Astrocyte of the hippocampus (primary cell): ENCODE measurements at regions not wholly inside any gene's neighbourhood (a gene's known extent, or its start where the extent isn't known, plus 50 kb on each side); places are given as distances from the start of the nearest gene placed in this dataset.

Source experiments
- DNase-seq: peaks from one replicate; pipeline ENCODE4 v3.0.0; 2011; ENCODE audit warnings: low read depth, low spot score

- DNase-seq, result no peak
Observed at GRCh38 chr15:98272625-98273024, 312.1 kb downstream of the ARRDC4 start.

DNA sequence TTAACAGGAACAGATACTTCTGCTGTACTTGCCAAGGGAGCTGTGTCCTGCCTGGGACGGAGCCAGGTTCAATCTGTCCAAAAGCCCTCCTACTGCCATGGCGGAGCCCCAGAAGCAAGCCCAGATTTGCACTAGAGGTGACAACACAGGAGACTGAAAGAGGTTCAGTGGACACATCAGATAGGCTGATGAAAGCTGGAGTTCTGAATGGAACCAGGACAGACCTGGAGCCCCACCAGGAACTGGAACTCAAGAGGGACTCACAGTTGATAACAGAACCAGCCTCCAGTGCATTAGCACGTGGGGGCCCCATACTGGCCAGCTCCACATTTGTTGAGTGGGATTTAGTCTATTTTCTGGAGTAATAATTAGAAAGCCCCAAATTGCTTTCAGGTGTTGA is 315.5 kb downstream of the ARRDC4 start:
- DNase-seq, result no peak

DNA sequence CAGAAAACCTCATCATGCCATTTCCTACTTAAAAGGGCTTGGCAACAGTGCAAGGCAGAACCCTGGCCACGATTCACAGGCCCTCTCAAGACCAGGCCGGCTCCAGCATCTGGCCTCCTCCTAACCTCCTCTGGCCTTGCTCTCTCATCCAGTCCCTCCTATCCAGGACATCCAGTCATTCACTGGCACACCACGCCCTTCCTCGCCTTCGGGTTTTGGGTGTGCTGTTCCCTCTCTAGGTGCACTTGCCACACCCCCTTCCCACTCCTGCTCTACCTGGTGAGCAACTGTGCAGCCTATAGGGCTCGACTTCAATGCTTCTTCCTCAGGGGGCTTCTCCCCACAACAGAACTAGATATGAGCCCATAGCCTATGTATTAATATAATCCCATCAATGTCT is 317.1 kb downstream of the ARRDC4 start:
- DNase-seq, result no peak

- no peak for DNase-seq
Observed at GRCh38 chr15:98280284-98280975, 319.9 kb downstream of the ARRDC4 start.

GRCh38 chr15:98281130-98281529 is 320.6 kb downstream of the ARRDC4 start:
- DNase-seq, result no peak

- DNase-seq, result no peak
Observed at GRCh38 chr15:98282656-98283332, 322.3 kb downstream of the ARRDC4 start.

GRCh38 chr15:98286200-98286599 is 325.7 kb downstream of the ARRDC4 start:
- DNase-seq, result no peak

DNA sequence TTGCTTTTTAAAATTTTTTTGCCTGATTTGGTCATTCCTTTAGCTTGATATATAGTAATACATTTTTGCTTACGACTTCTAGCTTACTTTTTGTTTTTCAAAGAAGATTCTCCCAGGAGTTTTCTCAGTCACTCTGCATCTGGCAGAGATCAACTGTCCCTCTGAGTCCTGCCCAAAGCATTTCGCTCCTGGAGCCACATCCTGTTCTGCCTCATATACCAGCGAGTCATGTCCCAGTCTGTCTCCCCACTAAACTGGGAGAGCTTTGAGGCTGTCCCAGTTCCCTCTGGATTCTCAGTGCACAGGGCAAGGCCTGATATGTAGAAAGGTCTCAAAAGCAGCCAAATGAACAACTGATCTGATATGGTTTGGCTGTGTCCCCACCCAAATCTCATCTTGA is 326.3 kb downstream of the ARRDC4 start:
- DNase-seq, result no peak

DNA sequence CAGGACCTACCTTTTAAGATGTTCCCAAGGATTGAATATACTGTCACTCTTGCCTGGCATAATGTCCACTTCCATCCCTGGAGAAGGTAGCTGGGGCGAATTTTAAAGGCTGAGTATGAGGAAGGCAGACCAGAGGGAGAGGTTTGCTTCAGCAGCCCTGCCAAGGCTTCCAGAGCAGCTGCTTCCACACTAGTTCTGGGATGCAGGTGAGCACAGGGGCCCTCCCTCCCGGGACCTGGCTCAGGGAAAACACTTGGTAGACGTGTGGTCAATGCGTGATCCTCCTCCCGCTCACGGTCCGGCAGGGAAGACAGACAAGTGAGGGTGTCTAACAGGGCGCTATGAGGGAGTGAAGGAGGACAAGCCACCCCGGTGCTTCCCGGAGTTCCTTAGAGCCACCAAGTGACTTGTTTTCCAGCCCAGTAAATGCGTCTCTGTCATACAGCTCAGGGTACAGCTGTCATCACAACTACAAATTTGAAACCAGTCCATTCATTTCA is 327.6 kb downstream of the ARRDC4 start:
- no peak for DNase-seq

GRCh38 chr15:98289747-98290146 is 329.2 kb downstream of the ARRDC4 start:
- DNase-seq, result no peak

DNA sequence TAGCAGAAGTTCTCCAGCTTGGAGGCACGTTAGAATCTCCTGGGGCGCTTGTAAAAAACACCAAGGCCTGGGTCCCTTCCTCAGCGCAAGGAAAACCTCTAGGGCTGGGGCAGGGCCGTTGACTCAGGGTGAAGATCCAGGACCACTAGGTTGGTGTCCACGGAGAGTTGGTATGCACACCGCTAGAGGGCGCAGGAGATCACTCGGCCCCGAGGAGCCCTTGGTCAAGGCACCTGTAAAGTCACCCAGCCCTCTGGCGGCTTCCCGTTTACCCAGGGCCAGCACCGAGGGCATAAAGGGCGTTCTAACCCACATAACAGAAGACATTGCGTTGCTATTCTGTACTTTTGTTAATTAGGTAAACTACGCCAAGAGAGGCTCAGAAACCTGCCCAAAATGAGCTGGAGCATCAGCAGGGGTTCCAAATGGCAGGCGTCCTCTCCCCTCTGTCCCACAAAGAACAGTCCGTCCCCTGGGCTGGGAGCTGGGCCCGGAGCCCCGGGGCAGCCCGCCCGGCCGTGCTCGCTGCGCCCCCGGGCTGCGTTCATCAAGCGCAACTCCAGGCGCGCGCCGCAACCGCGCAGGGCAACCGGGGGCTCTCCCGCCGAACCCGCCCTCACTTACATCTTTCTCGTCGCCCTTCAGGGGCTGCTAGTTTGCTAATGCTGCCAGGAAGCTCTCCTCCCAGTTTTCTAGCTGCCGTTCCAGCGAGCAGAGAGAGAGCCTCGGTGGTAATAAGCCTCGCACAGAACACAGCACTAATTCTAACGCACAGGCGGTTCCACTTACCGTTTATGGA is 332.1 kb downstream of the ARRDC4 start:
- DNase-seq, result peak; percentile 39

DNA sequence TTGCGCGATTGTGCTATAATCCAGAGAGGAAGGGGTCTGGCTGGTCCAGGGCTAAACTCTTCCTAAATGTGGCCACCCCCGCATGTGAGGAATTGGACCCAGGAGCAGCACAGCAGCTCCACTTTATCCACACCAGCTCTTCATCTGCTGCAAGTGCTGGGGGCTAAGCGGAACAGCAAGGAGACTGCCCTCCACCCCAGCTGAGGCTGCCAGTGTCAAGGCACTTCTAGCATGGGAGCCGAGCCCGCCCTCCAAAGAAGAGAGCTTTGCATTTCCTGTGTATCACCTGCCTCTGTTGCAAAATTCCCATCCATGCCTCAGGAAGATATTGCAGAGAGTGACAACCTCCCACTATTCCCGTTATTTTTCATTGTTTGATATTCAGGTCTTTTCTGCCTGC is 333.6 kb downstream of the ARRDC4 start:
- DNase-seq, result no peak

- peak; percentile 29 for DNase-seq
Observed at GRCh38 chr15:98295101-98295759, 334.7 kb downstream of the ARRDC4 start.

GRCh38 chr15:98296653-98297052 is 336.1 kb downstream of the ARRDC4 start:
- no peak for DNase-seq

DNA sequence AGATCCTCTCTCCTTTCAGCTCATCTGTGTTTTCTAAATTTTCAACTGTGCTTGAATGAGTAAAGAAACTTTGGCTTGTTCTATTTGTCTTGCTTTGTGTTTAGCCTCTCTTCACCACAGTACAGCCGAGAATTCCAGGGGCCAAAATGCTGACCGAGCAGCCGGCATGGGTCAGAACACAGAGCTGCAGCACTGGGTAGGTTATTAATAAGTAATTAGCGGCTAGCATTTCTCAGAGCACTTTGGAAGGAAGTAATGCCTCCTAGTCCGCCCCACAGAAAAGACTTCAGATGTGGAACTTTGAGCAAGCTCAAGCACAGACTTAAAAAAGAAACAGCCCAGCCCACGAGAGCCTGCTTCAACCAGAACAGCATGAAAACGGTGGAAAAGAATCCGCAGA is 343.9 kb downstream of the ARRDC4 start:
- DNase-seq, result no peak

GRCh38 chr15:98308117-98308516 is 340.2 kb upstream of the IGF1R start:
- no peak for DNase-seq

DNA sequence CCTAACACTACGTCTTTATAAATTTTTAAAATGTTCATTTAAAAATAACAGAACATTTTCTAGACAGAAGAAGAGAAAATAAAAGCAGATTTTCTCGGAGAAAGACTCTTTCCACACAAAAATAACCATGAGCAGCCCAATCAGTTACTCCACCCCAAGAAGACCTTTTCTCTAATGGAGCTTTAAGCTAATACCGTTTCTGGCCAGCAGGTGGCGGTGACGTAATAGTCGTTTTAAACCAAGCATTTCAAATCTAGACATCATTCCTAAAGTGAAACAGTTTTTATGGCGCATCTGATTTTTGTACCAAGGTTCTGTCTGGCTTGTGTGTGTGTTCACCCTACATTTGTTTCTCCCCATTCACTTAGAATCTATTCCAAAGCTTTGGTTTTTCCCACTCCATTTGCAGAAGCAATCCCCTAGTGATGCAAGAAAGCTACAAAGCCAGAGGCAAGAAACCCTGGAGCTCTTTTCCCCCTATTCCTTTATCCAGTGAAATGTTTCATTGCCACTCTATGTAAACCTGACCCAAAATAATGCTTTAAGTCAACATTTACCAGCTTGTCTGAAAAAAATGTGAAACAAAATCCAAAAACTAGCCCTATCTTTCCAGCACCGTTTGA is 336.7 kb upstream of the IGF1R start:
- peak; percentile 84 for DNase-seq

DNA sequence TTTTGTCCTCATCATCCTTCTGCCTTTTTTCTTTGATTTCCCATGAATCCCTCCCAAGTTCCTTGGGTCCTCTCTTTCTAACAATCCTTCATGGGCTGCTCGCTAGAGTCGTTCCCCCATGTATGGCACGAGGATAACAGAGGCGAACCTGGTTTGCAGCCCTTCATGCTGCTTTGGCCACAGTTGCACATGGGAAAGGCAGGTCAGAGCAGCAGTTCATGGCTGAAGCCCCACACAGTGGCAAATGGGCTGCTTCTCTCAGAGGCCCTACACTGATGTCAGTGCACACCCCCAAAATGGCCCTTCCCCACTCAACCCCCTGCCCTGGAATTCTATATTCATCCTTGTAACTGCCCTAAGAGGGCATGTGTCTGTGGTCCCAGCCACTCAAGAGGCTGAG is 335.4 kb upstream of the IGF1R start:
- DNase-seq, result no peak

DNA sequence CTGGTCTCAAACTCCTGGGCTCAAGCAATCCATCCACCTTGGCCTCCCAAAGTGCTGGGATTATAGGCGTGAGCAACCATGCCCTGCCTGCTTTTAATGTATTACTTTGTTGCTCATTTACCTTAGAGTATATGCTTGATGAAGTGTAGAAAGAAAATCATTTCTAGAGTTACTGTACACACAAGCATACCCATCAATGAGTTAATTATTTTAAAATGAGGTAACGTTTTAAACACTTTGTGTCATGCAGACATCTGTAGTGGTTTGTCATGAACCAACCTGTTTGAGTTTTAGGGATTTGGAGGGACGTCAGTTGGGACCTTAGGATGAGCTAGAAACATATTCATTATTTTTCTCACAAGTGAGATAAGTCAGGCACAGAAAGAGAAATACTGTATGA is 332.4 kb upstream of the IGF1R start:
- no peak for DNase-seq

DNA sequence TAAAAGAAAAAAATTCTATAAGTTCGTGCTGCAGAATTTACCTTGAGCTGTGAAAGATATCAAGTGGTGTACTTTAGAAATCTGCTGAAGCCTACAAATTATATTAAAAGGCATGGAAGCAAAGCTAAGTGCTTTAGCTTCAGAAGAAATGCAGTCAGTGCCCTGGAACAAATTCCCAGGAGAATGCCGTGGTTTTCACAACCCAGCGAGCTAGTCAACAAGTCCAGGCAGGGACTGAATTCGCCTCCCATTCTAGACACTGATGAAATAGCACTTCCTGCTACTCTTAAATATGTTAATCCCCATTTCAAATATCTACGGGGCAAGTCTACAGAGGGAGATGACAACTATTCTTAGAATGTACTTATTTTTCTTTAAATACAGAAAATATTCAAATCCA is 326.4 kb upstream of the IGF1R start:
- peak; percentile 23 for DNase-seq

DNA sequence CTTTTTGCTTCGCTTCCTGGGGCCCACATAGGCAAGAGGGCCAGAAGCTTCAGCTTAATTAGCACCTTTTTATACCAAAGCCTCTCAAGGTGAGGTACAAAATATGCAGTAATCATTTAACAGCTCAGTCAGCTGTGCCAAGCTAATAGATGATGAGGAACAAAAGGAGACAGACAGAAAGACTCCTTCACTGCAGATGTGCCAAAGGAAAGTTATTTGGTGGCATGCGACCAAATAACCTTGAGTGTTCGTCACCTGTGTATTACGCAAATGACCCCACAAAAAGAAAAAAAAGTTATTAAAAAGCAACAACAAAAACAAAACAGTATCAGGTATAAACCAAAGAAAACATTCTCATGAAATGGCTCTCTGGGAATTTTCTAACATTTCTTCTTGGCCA is 325.8 kb upstream of the IGF1R start:
- DNase-seq, result no peak
